GM21390 (cell line): ENCODE measurements at regions not wholly inside any gene's neighbourhood (a gene's known extent, or its start where the extent isn't known, plus 50 kb on each side); places are given as distances from the start of the nearest gene placed in this dataset.
A peak's percentile ranks its signal among the peaks of the same experiment; 100 is the strongest.
"Not testable (repeated sequence)": the region's sequence is repeated elsewhere in the genome, so short reads cannot be mapped to it uniquely, and the experiment has no call there.

ENCODE experiments used
- ATAC-seq: cut with Tn5 transposase; IDR thresholded peaks from one replicate; pipeline ENCODE4 v1.9.1; 2021; ENCODE audit not compliant: unreplicated experiment

GRCh38 chr11:122404571-122404970 lies 251.0 kb upstream of the UBASH3B start:
- ATAC-seq = no peak

- not testable (repeated sequence) for ATAC-seq
Measured at GRCh38 chr11:122401581-122401980, 253.9 kb upstream of the UBASH3B start.

- peak; percentile 71 for ATAC-seq
Measured at GRCh38 chr11:122399375-122399774, 256.1 kb upstream of the UBASH3B start.

DNA sequence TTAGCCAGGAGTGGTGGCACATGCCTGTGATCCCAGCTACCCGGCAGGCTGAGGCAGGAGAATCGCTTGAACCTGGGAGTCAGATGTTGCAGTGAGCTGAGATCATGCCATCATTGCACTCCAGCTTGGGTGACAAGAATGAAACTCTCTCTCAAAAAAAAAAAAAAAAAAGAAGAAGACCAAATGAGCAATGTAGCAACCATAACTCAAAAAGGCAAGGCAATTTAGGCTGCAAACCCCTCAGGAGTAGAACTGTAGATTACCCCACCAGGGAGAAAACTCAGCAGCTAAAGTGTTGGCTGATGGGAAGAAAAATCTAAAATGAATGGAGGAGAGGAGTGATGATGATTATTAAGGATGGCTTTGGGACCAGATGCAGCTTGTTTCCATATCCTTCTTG lies 256.7 kb upstream of the UBASH3B start:
- no peak for ATAC-seq

GRCh38 chr11:122398167-122398566 lies 257.4 kb upstream of the UBASH3B start:
- peak; percentile 66 for ATAC-seq

DNA sequence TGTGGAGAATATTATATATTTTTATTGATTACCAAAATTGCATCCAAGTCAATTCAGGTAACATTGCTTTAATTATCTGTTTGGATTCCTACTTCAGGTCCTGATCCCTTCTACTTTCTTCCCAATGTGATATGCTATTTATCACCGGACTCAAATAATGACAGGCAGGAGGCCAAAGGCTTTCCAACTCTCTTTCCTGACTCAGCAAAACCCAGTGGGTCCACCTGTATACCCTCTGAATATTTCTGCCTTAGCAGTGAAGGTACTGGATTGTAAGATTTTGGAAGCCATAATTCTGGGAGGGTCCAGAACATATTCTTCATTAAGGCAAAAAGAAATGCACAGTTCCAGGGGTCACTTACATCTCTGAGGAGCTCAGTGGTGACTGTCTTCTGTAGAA lies 260.2 kb upstream of the UBASH3B start:
- ATAC-seq = no peak

- no peak for ATAC-seq
Measured at GRCh38 chr11:122394313-122394712, 261.2 kb upstream of the UBASH3B start.

DNA sequence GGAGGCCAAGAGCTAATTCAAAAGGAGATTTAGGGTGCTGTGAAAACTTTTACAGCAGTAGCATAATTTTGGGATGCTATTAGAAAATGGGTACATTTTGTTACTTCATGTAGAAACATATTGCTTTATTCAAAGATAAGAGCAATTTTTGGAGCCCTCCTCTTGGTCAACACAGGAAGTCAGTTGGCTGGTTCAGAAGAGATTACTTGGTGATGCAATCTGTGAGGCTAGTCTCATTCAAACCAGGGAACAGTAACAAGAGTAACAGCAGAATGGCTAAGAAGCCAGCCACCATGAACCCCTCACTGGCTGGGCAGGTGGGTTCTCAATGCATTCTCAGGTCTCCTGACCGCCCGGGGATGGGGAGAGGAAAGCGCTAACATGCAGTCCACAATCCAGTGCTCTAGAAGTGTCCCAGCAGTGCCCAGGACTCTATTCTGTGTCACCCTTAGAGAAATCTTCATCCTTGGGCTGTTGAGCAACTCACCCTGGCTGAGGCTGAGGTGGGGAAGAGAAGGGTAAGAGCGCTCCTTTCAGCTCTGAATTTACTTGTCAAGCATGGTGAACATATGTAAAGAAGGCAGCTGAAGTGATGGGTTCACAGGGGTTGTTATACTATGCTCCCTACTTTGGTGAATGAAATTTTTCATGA lies 262.2 kb upstream of the UBASH3B start:
- no peak for ATAC-seq

- ATAC-seq = no peak
Measured at GRCh38 chr11:122392508-122392907, 263.0 kb upstream of the UBASH3B start.

GRCh38 chr11:122391049-122391448 lies 264.5 kb upstream of the UBASH3B start:
- no peak for ATAC-seq

- ATAC-seq = no peak
Measured at GRCh38 chr11:122383186-122383585, 267.2 kb upstream of the BLID start.

- peak; percentile 63 for ATAC-seq
Measured at GRCh38 chr11:122375687-122376399, 259.8 kb upstream of the BLID start.

GRCh38 chr11:122368796-122369195 lies 252.8 kb upstream of the BLID start:
- ATAC-seq = no peak

- ATAC-seq = no peak
Measured at GRCh38 chr11:122367809-122368231, 251.8 kb upstream of the BLID start.

GRCh38 chr11:122365610-122366360 lies 249.8 kb upstream of the BLID start:
- no peak for ATAC-seq

DNA sequence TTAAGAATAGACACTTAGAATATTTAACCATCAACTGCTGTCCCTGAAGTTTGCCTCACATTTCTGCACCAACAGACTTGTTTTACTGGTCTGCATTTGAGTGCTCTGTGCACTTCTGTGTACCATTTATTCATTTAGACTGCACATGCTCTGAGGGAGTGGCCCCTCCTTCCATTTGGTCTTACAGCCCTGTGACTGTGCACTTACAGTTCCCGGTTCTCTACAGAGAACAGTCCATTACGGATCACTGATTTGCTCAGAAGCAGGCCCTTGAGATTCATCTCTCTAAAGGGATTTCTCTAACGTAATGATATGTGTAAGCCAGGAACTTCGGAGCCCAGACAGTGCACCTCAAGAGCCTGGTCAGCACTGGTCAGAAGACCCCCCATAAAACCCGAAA lies 247.3 kb upstream of the BLID start:
- ATAC-seq = no peak

DNA sequence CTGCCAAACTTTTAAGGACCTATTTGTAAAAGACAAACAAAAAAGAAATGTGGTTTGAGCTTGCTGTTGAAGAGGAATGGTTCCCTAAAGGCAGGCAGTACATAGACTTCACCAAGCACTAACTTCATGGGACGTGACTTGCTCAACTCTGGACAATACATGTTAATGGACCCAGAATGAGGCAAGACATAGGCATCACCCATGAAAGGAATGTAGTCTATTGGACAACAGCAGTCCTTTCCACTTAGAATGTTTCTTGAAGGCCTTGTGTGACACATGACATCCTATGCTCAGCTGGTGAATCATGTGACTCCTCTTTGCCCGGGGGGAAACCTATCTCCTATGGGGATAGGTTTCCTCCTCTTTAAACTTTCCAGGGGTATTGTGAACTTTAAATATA lies 246.4 kb upstream of the BLID start:
- no peak for ATAC-seq

DNA sequence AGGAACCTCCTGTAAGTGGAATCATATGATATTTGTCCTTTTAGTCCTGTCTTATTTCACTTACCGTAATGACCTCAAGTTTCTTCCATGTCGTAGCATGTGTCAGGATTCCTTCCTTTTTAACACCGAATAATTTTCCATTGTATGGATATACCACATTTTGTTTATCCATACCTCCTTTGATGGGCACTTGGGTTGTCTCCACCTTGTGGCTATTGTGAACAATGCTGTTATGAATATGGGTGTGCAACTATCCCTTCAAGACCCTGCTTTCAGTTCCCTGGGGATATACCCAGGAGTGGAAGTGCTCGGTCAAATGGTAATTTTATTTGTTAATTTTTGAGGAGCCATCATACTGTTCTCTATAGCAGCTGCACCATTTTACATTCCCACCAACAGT lies 244.9 kb upstream of the BLID start:
- ATAC-seq = no peak

DNA sequence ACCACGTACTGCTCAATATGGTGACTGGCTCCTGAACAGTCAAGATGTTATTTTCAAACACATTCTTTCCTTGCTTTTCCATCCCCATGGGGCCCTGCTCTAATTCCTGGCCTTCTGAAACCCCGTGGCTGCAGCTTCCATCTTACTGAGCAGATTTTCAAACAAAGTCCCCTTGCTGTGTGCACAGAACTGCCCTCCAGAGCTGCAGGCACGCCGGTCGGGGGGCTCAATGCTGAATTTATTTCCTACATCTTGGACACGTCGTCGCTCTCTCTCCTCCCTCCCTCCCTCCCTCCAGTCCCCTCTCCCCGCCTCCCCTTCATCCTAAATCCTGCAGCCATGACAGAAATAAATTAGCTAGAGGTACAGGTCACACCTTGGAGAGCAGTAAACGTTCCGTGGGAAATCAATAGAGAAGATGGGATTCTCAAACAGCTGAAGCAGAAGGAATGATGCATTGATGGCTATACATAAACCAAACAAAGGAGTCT lies 243.1 kb upstream of the BLID start:
- ATAC-seq = no peak

DNA sequence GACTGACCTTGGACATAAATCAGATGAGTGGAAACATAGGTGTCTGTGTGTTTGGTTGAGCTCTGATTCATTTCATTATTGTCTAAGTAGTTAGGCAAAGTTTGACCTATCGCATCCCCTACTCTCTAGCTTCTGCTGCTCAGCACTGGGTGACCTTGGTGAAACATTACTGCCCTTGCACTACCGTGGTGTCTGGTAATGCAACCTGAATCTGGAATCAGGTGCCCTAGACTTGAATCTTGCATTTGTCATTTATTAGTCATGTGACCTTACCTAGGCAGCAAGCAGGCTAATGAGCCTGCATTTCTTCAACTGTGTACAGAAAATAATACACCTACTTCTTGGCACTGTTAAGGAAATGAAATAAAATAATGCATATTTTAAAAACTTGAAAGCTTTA lies 242.3 kb upstream of the BLID start:
- no peak for ATAC-seq

GRCh38 chr11:122355968-122356367 lies 240.0 kb upstream of the BLID start:
- ATAC-seq = no peak
